ENCODE measurements at regions not wholly inside any gene's neighbourhood (a gene's known extent, or its start where the extent isn't known, plus 50 kb on each side); places are given as distances from the start of the nearest gene placed in this dataset.

GRCh38 chr2:9758741-9759140, 84.5 kb upstream of the TAF1B start:
- H3K4me2 ChIP-seq (ENCODE audit: low read length): no peak overlapping the region
- no peaks in the 10 kb centered on the region for H3K79me2 ChIP-seq (ENCODE audit: low read length)
- H3K36me3 ChIP-seq (replicated peaks; ENCODE audit: low read depth, low read length): no peaks in the 10 kb centered on the region
- no peak for TF ChIP-seq EZH2phosphoT487 (IDR thresholded peaks at IDR 0.05; ENCODE audit: low read depth)
- TF ChIP-seq, protein P1, sequence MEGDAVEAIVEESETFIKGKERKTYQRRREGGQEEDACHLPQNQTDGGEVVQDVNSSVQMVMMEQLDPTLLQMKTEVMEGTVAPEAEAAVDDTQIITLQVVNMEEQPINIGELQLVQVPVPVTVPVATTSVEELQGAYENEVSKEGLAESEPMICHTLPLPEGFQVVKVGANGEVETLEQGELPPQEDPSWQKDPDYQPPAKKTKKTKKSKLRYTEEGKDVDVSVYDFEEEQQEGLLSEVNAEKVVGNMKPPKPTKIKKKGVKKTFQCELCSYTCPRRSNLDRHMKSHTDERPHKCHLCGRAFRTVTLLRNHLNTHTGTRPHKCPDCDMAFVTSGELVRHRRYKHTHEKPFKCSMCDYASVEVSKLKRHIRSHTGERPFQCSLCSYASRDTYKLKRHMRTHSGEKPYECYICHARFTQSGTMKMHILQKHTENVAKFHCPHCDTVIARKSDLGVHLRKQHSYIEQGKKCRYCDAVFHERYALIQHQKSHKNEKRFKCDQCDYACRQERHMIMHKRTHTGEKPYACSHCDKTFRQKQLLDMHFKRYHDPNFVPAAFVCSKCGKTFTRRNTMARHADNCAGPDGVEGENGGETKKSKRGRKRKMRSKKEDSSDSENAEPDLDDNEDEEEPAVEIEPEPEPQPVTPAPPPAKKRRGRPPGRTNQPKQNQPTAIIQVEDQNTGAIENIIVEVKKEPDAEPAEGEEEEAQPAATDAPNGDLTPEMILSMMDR (IDR thresholded peaks at IDR 0.05; ENCODE audit: low read depth, low read length): no peak
- no peaks in the 10 kb centered on the region for H3K9me3 ChIP-seq (ENCODE audit: insufficient read depth, low read length)
- H3K27ac ChIP-seq (ENCODE audit: low read length): no peak overlapping the region
- no peak overlapping the region for H2AFZ ChIP-seq (ENCODE audit: low read depth, low read length)
- no peak overlapping the region for H3K4me3 ChIP-seq (ENCODE audit: low read length)
- no peak overlapping the region for H3K9ac ChIP-seq (ENCODE audit: low read length)
- peaks cover 15% of the 10 kb centered on the region for H3K4me1 ChIP-seq (ENCODE audit: low read length)
- no peaks in the 10 kb centered on the region for H4K20me1 ChIP-seq (ENCODE audit: insufficient read depth, low read length)
- peaks cover 68% of the 10 kb centered on the region for H3K27me3 ChIP-seq (ENCODE audit: low read depth, low read length)

GRCh38 chr2:9760069-9760901, 83.0 kb upstream of the TAF1B start:
- H3K27me3 ChIP-seq (ENCODE audit: low read depth, low read length): peaks cover 60% of the 10 kb centered on the region
- TF ChIP-seq, protein P1 (IDR thresholded peaks at IDR 0.05; ENCODE audit: low read depth, low read length): no peak
- TF ChIP-seq EZH2phosphoT487 (IDR thresholded peaks at IDR 0.05; ENCODE audit: low read depth): no peak
- H3K36me3 ChIP-seq (replicated peaks; ENCODE audit: low read depth, low read length): no peaks in the 10 kb centered on the region
- H3K79me2 ChIP-seq (ENCODE audit: low read length): no peaks in the 10 kb centered on the region
- no peaks in the 10 kb centered on the region for H3K9me3 ChIP-seq (ENCODE audit: insufficient read depth, low read length)
- peaks cover 20% of the 10 kb centered on the region for H3K4me1 ChIP-seq (ENCODE audit: low read length)
- H3K4me3 ChIP-seq (ENCODE audit: low read length): no peak overlapping the region
- no peak overlapping the region for H3K27ac ChIP-seq (ENCODE audit: low read length)
- no peaks in the 10 kb centered on the region for H4K20me1 ChIP-seq (ENCODE audit: insufficient read depth, low read length)
- no peak overlapping the region for H3K4me2 ChIP-seq (ENCODE audit: low read length)
- no peak overlapping the region for H3K9ac ChIP-seq (ENCODE audit: low read length)
- no peak overlapping the region for H2AFZ ChIP-seq (ENCODE audit: low read depth, low read length)

- H3K4me2 ChIP-seq (ENCODE audit: low read length): no peak overlapping the region
- no peaks in the 10 kb centered on the region for H3K36me3 ChIP-seq (replicated peaks; ENCODE audit: low read depth, low read length)
- H3K9me3 ChIP-seq (ENCODE audit: insufficient read depth, low read length): no peaks in the 10 kb centered on the region
- H3K4me1 ChIP-seq (ENCODE audit: low read length): peaks cover 20% of the 10 kb centered on the region
- H4K20me1 ChIP-seq (ENCODE audit: insufficient read depth, low read length): no peaks in the 10 kb centered on the region
- no peak for TF ChIP-seq EZH2phosphoT487 (IDR thresholded peaks at IDR 0.05; ENCODE audit: low read depth)
- TF ChIP-seq, protein P1 (IDR thresholded peaks at IDR 0.05; ENCODE audit: low read depth, low read length): no peak
- H3K27ac ChIP-seq (ENCODE audit: low read length): no peak overlapping the region
- peaks cover 54% of the 10 kb centered on the region for H3K27me3 ChIP-seq (ENCODE audit: low read depth, low read length)
- H3K4me3 ChIP-seq (ENCODE audit: low read length): no peak overlapping the region
- no peaks in the 10 kb centered on the region for H3K79me2 ChIP-seq (ENCODE audit: low read length)
- H2AFZ ChIP-seq (ENCODE audit: low read depth, low read length): no peak overlapping the region
- no peak overlapping the region for H3K9ac ChIP-seq (ENCODE audit: low read length)
These were observed 82.4 kb upstream of the TAF1B start for GRCh38 chr2:9760902-9761228.

GRCh38 chr2:9761577-9761976, 81.7 kb upstream of the TAF1B start:
- Histone ChIP-seq H3K27ac (ENCODE audit: low read length) (no peak overlapping the region), H3K36me3 (replicated peaks; ENCODE audit: low read depth, low read length) (no peaks in the 10 kb centered on the region), H3K9me3 (ENCODE audit: insufficient read depth, low read length) (no peaks in the 10 kb centered on the region), H4K20me1 (ENCODE audit: insufficient read depth, low read length) (no peaks in the 10 kb centered on the region), H2AFZ (ENCODE audit: low read depth, low read length) (no peak overlapping the region), H3K27me3 (ENCODE audit: low read depth, low read length) (peaks cover 47% of the 10 kb centered on the region), H3K79me2 (ENCODE audit: low read length) (no peaks in the 10 kb centered on the region), H3K4me2 (ENCODE audit: low read length) (no peak overlapping the region), H3K4me3 (ENCODE audit: low read length) (no peak overlapping the region), H3K4me1 (ENCODE audit: low read length) (peaks cover 23% of the 10 kb centered on the region), H3K9ac (ENCODE audit: low read length) (no peak overlapping the region)
- TF ChIP-seq, protein P1 (IDR thresholded peaks at IDR 0.05; ENCODE audit: low read depth, low read length): no peak
- no peak for TF ChIP-seq EZH2phosphoT487 (IDR thresholded peaks at IDR 0.05; ENCODE audit: low read depth)
